ENCODE measurements at regions not wholly inside any gene's neighbourhood (a gene's known extent, or its start where the extent isn't known, plus 50 kb on each side); places are given as distances from the start of the nearest gene placed in this dataset.
"Not testable (repeated sequence)": the region's sequence is repeated elsewhere in the genome, so short reads cannot be mapped to it uniquely, and the experiment has no call there.

- not testable (repeated sequence) for TF ChIP-seq CTCF (IDR thresholded peaks at IDR 0.05); POLR2A (IDR thresholded peaks at IDR 0.05; ENCODE audit: low read depth); POLR2AphosphoS5 (IDR thresholded peaks at IDR 0.05); EP300 (IDR thresholded peaks at IDR 0.05)
Observed at GRCh38 chr11:90613037-90613436, 390.2 kb upstream of the CHORDC1 start.
